Stimulated activated CD8-positive, alpha-beta memory T cell treated with anti-CD3 and anti-CD28 coated beads, Interleukin-2, amount 100 ng/mL, for 48 hours (primary cell): ENCODE measurements at regions not wholly inside any gene's neighbourhood (a gene's known extent, or its start where the extent isn't known, plus 50 kb on each side); places are given as distances from the start of the nearest gene placed in this dataset.
"Not testable (repeated sequence)": the region's sequence is repeated elsewhere in the genome, so short reads cannot be mapped to it uniquely, and the experiment has no call there.

Experiments used
- DNase-seq, 2 donors: peaks; one replicate each; pipeline ENCODE4 v3.0.0-alpha.2; 2020; ENCODE audit warnings: low read depth in 2 of 2

- no peak for DNase-seq
Measured at GRCh38 chr1:96183928-96184327, 537.7 kb upstream of the PTBP2 start.

DNA sequence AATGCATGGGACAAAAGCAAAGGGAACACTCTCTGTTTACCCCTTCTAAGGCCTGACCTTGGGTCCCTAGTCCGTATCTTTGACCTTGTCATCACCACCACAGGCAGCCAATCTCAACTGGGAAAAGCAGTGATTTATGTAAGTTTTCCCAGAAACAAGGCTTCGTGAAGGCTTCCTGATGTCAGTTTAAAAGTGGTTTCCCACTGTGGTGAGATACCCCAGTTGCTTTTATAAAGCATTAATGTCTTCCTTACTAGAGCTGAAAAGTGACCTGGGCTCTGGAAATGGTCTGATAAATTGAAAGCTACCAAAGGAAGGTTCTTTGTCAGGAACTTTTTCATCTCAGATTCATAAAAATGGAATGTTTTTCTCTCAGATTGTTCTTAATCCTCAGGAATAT is 536.4 kb upstream of the PTBP2 start:
- DNase-seq: no peak

- no peak for DNase-seq
Measured at GRCh38 chr1:96187020-96187419, 534.6 kb upstream of the PTBP2 start.

DNA sequence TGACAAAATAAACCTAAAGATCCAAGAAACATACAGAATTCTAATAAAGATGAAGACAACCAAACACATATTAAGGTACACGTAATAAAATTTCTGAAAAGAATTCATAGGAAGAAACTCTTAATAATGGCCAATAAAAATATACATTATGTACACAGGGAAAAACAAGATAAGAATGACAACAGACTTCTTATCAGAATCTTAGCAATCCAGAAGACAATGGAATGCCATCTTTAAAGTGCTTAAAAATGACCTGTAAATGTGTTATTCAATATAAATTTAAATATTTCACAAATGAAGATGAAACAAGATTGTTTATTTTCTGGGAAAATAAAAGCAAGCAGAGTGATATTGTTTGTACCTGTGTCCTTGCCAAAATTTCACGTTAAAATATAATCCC is 530.4 kb upstream of the PTBP2 start:
- no peak for DNase-seq

DNA sequence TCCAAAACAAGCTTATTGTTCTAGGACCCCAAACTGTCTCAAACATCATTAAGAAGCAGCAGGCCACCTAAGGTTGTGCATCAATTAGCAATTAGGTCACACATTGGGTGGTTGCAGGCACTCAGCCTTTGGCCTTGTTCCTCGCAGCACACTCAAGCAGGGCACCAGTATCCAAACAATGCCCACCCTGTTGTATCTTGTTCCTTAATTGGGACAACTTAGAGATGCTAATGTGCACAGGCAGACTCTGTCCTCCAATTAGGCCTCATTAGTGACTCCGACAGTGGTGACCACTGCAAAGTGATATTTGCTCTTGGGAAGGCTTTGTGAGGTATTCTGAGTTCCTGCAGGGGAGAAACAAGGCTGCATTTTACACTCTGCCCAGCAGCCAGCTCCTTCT is 515.1 kb upstream of the PTBP2 start:
- no peak for DNase-seq

DNA sequence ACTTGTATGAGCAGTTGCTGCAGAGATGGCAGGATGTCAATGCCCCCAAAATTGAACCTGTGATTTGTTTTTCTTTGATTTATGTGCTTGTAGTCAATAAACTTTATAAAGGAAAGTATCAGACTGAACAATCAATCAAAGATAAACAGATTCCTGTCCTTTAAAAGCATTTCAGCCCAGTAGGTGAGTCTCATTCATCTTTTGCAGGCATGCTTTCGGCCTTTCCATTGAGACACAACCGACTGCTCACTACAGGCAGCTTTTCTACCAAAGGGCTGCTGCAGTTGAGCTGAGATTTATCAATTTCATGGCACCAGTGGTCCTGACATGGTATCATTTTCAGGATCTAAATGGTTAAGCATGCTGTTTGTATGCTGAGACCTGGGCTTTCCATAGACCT is 513.6 kb upstream of the PTBP2 start:
- DNase-seq: no peak

GRCh38 chr1:96208428-96208827 is 513.2 kb upstream of the PTBP2 start:
- no peak for DNase-seq

DNA sequence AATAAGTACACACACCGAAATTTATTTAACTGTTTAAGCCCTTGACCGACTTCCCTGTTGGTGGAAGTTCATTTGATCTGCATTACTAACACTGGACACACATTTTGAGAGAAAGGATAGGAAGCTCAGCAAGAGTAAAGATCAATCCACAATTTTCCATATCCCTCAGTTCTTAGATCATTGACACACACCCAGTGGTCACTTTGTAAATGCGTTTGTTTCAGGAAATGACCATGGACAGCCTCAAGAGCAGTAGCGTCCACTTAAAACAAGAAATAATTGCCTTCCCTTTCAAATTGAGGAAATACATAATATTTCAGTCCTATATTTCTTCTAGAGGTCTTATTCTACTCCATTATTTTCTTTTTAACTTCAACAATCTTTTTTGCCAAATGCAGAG is 511.5 kb upstream of the PTBP2 start:
- no peak for DNase-seq

- no peak for DNase-seq
Measured at GRCh38 chr1:96211202-96211601, 510.4 kb upstream of the PTBP2 start.

DNA sequence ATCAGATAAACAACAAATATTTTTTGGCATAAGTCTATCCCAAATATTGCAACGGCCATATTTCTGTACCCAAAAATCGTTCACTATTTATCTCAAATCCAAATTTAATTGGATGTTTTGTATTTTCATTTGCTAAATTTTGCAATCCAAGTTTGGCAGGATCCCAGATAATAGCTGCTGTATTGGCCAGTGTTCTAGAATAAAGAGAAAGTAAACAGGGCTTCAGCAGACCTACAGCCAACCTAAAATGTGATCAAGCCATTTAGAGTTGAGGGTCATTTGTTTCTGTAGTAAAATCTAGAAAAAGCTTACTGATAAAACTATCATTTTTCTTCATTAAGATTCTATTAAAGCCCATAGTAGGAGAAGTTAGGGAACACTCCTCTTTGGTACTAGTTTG is 506.6 kb upstream of the PTBP2 start:
- DNase-seq: no peak

DNA sequence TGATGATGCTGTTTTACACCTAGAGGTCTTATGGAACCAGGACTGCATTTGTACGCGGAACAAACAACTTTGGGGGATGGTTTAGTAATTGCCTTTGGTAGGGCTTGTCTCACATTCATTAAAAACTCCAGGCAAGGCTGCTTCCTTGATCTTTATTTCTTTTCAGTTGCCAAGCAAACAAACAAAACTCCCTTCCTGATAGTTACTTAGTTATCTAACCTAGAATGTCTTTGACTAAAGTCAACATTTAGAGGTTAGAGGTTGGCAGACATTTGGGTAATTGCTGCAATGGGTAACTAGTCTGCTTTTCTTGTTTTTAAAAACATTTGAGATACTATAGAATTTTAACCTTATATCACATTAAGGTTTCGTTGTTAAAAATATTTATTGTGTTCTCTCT is 500.9 kb upstream of the PTBP2 start:
- DNase-seq: no peak

DNA sequence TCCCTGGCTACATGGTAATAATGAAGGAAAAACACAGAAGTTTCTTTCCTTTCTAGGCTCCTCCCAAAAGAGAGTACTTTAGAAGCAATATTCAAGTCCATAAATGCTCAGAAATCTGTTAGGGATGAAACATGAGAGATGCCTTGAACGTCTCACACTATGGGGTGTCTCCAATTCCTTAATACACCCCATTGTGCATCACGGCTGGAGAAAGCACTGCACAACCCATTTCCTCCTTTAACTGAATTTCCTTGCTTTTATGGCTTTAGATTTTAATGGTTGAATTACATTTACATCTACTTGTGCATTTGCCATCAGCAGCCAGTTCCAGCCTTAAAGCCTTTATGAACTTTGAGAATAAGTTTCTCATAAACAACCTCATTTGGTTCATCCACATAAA is 498.9 kb upstream of the PTBP2 start:
- DNase-seq: no peak

DNA sequence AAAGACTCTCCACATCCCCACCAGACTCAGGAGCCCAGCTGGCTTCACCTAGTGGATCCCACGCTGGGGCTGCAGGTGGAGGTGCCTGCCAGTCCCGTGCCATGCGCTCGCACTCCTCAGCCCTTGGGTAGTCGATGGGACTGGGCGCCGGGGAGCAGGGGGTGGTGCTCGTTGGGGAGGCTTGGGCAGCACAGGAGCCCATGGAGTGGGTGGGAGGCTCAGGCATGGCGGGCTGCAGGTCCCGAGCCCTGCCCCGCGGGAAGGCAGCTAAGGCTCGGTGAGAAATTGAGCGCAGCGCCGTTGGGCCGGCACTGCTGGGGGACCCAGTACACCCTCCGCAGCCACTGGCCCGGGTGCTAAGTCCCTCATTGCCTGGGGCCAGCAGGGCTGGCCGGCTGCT is 497.4 kb upstream of the PTBP2 start:
- not testable (repeated sequence) for DNase-seq

- no peak for DNase-seq
Measured at GRCh38 chr1:96233422-96233821, 488.2 kb upstream of the PTBP2 start.

DNA sequence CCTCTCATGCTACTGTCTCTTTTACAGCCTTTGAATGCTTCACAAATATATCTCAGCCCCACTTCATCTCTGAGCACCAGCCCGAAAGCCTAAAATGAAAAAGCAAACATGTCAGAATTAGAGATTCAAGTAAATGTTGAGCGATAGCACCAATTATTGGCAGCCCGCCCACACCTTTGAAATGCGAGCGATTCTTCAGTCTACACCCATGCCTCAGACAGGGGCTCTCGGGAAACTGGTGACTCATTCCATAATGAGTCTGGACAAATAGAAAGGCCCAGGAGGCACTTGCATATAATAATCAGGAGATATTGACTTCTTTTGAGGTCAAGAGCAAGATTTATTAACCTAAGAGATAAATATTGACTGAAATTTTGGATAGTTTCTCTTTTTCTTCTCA is 487.3 kb upstream of the PTBP2 start:
- DNase-seq: no peak

GRCh38 chr1:96236156-96236739 is 485.3 kb upstream of the PTBP2 start:
- DNase-seq: no peak

GRCh38 chr1:96238426-96238825 is 483.2 kb upstream of the PTBP2 start:
- DNase-seq: no peak

- no peak for DNase-seq
Measured at GRCh38 chr1:96240438-96240837, 481.1 kb upstream of the PTBP2 start.

- no peak for DNase-seq
Measured at GRCh38 chr1:96253246-96254035, 468.1 kb upstream of the PTBP2 start.

DNA sequence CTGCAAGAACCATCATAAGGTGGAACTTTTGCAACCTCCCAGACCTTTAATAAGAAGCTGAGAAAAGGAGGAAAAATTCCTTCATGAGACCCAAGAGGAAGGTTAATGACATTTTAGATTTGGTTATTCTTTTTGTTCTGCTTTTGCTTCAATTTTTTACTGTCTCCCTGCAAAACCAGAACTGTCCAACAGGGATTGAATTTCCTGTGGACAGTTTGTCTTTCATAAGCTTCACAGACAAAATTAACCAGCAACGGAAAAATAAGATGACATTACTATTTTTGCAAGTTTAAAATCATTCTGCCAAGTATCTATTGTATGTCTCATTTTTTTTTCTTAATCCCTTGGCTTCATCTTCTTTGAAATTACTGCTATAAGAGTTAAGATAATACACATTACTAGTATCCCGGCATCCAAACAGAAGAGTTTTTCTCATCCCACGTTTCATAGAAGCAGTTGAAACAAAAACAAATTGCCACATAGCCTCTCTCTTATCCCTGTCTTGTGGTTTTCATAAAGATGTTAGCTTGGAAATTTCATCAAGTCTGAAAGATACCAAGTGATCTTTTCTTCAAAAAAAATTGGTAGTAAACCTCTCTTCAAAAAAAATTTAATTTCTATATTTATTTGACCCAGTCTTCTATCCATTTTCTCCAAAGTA is 465.3 kb upstream of the PTBP2 start:
- no peak for DNase-seq

- DNase-seq: no peak
Measured at GRCh38 chr1:96259399-96259798, 462.2 kb upstream of the PTBP2 start.

GRCh38 chr1:96281491-96281890 is 440.1 kb upstream of the PTBP2 start:
- DNase-seq: no peak

DNA sequence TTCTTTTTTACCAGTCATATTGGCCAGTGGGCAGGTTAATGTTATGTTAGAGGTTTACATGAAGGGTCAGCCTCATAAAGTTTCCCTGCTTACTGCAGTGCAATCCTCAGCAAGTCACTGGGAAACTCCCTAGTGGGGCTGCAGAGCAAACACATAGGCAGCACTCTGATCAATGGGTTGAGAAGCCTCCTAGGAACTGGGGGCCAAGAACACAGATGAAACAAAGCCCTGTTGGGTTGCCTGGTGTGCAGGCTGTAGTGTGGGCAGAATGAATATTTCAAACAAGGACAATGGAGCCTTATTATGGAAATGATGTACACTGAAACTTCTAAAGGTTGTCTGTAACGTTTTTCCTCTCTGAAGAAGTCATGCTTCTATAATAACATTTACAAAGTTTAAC is 431.6 kb upstream of the PTBP2 start:
- no peak for DNase-seq
